NB4 (cell line): ENCODE measurements at regions not wholly inside any gene's neighbourhood (a gene's known extent, or its start where the extent isn't known, plus 50 kb on each side); places are given as distances from the start of the nearest gene placed in this dataset.
"Not testable (repeated sequence)": the region's sequence is repeated elsewhere in the genome, so short reads cannot be mapped to it uniquely, and the experiment has no call there.

Experiments
- DNase-seq: peaks from one replicate; pipeline ENCODE4 v3.0.0; 2010; ENCODE audit warnings: low read depth
- H3K4me3 ChIP-seq: one replicate; pipeline ENCODE4 v1.5.1; 2011; ENCODE audit warnings: mild to moderate bottlenecking, low read depth, low read length, moderate library complexity
- CTCF ChIP-seq: IDR thresholded peaks from one replicate; pipeline ENCODE4 v1.5.1; 2012; ENCODE audit warnings: low read depth, low read length
- MAX ChIP-seq: IDR thresholded peaks from 2 replicates; pipeline ENCODE4 v1.6.1; 2011; ENCODE audit warnings: low read depth, low read length
- MYC ChIP-seq: IDR thresholded peaks from 2 replicates; pipeline ENCODE4 v1.6.1; 2011; ENCODE audit warnings: low read depth, low read length
- POLR2A ChIP-seq: IDR thresholded peaks from 2 replicates; pipeline ENCODE4 v1.6.1; 2011; ENCODE audit warnings: mild to moderate bottlenecking; ENCODE audit not compliant: insufficient read length; ENCODE audit errors: extremely low read depth

GRCh38 chr1:194624833-194625232 is 1438.4 kb upstream of the B3GALT2 start:
- TF ChIP-seq CTCF (no peak), MAX (no peak), POLR2A (no peak), MYC (no peak)
- no peak for DNase-seq
- no peak overlapping the region for H3K4me3 ChIP-seq

GRCh38 chr1:194618101-194618500 is 1431.7 kb upstream of the B3GALT2 start:
- DNase-seq, result no peak
- no peak overlapping the region for H3K4me3 ChIP-seq
- TF ChIP-seq MYC (no peak), MAX (no peak), POLR2A (no peak), CTCF (no peak)

- not testable (repeated sequence) for DNase-seq, H3K4me3 ChIP-seq
These were observed 1430.9 kb upstream of the B3GALT2 start for GRCh38 chr1:194617272-194617671.

- DNase-seq, result no peak
- no peak for TF ChIP-seq CTCF
- TF ChIP-seq MAX, result no peak
- TF ChIP-seq POLR2A, result no peak
- TF ChIP-seq MYC, result no peak
- H3K4me3 ChIP-seq, result no peak overlapping the region
These were observed 1430.4 kb upstream of the B3GALT2 start for GRCh38 chr1:194616835-194617234.

- no peak for DNase-seq
- H3K4me3 ChIP-seq, result no peak overlapping the region
- TF ChIP-seq MYC, result no peak
- no peak for TF ChIP-seq POLR2A
- no peak for TF ChIP-seq CTCF
- TF ChIP-seq MAX, result no peak
These were observed 1415.8 kb upstream of the B3GALT2 start for GRCh38 chr1:194602184-194602583.

GRCh38 chr1:194600716-194601115 is 1414.3 kb upstream of the B3GALT2 start:
- TF ChIP-seq CTCF, result no peak
- TF ChIP-seq MYC, result no peak
- no peak for TF ChIP-seq MAX
- no peak for TF ChIP-seq POLR2A
- no peak for DNase-seq
- H3K4me3 ChIP-seq, result no peak overlapping the region
